ENCODE measurements at regions not wholly inside any gene's neighbourhood (a gene's known extent, or its start where the extent isn't known, plus 50 kb on each side); places are given as distances from the start of the nearest gene placed in this dataset.
"Not testable (repeated sequence)": the region's sequence is repeated elsewhere in the genome, so short reads cannot be mapped to it uniquely, and the experiment has no call there.

DNA sequence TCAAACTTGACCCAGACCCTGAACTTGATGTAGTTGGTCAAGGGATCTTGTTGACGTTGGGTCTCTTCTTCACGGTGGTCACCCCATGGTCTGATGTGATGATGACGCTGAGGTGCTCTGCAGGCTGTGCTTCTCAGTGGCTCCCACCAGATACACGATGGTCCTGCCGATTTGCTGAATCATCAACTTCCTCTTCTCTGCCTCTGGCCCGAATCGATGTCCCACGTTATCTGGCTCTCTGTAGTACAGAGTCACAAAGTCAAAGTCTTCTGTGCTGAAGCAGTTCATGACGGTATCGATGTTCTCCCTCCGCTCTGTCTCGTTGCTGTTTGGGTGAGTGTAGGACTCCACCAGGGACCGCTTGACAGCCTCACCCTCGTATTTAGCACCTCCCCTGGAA lies 58.5 kb upstream of the ZNF195 start:
- not testable (repeated sequence) for DNase-seq

- no peak for DNase-seq
Observed at GRCh38 chr11:3434976-3435375, 56.0 kb upstream of the ZNF195 start.

- not testable (repeated sequence) for DNase-seq
Observed at GRCh38 chr11:3429191-3429590, 50.2 kb upstream of the ZNF195 start.
